Right lobe of liver (tissue), 4 donors: ENCODE measurements at regions not wholly inside any gene's neighbourhood (a gene's known extent, or its start where the extent isn't known, plus 50 kb on each side); places are given as distances from the start of the nearest gene placed in this dataset.

Experiments used
- CTCF ChIP-seq, 4 donors: fragments of 200-600 bp in 3 of 4; fragments of 450-650 bp in 1 of 4; IDR thresholded peaks; one replicate each; pipeline versions ENCODE4 v1.5.1 to v1.8.0; 2016 to 2022; ENCODE audit warnings: antibody characterized with exemption in 4 of 4, mild to moderate bottlenecking in 2 of 4
- POLR2A ChIP-seq: fragments of 450-650 bp; IDR thresholded peaks from one replicate; pipeline ENCODE4 v1.6.1; 2017; ENCODE audit warnings: antibody characterized with exemption, mild to moderate bottlenecking
- donor health status: DM: no; HTN: no; CAD: no.
- donor health status: DM: no; HTN: no; CAD: no.
- donor health status: DM: no; HTN: yes; CAD: no.

- TF ChIP-seq CTCF (IDR thresholded peaks at IDR 0.05) (no peak), POLR2A (no peak)
These were observed 56.4 kb upstream of the LTA4H start for GRCh38 chr12:96091833-96092232.
